H54 (cell line): ENCODE measurements at regions not wholly inside any gene's neighbourhood (a gene's known extent, or its start where the extent isn't known, plus 50 kb on each side); places are given as distances from the start of the nearest gene placed in this dataset.

Experiments
- DNase-seq: peaks from one replicate; pipeline ENCODE4 v3.0.0; 2011; ENCODE audit warnings: low spot score, mixed read lengths; ENCODE audit not compliant: insufficient read length
- FAIRE-seq: peaks from 3 replicates; lab custom pipeline; 2011; peaks lifted over from hg19 to GRCh38; lab: Jason Lieb, UNC
- POLR2A ChIP-seq: IDR thresholded peaks from 2 replicates; pipeline ENCODE4 v1.6.1; 2011; ENCODE audit warnings: low read depth, mild to moderate bottlenecking, low read length

DNA sequence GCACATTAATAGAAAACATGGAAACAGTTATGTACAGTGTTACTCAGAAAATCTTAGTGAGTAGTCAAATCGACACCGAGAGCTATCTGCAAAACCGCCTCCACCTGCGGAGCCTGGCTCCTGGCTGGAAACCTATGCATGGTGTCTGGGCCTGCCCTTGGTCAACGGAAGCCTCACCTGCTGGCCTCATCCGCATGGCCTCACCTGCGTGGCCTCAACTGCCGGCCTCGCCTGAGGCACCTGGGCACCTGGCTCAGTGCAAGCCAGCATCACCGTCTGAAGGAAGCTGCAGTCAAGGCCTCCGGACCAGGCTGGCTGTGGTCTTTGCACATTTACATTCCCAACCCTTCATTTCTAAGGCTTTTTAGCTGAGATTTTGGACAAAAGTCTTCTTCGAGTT lies 352.1 kb downstream of the POM121L12 start:
- no peak for TF ChIP-seq POLR2A
- no peak for DNase-seq
- no peak for FAIRE-seq

- no peak for FAIRE-seq
- no peak for TF ChIP-seq POLR2A
- no peak for DNase-seq
Observed at GRCh38 chr7:53397911-53398310, 362.5 kb downstream of the POM121L12 start.

GRCh38 chr7:53398566-53398965 lies 363.1 kb downstream of the POM121L12 start:
- FAIRE-seq: no peak
- no peak for TF ChIP-seq POLR2A
- DNase-seq: no peak

DNA sequence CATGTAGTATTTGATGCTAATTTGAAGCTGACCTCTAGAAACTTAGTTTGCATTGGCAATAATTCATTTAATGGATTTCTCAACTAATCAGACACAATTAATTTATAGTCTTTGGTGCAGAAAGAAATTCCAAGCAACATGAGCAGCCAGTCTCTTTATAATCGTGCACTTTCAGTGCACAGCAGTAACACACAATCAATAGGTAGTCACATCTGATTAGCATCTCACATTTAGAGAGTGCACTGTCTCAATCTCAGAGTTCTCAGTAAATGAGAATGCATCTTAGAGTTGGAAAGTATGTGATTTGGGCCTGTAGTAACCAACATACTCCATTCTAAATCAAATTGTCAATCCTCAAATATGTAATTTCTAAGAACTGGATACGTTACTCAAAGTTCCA lies 377.6 kb downstream of the POM121L12 start:
- FAIRE-seq (no peak), DNase-seq (no peak)
- no peak for TF ChIP-seq POLR2A

DNA sequence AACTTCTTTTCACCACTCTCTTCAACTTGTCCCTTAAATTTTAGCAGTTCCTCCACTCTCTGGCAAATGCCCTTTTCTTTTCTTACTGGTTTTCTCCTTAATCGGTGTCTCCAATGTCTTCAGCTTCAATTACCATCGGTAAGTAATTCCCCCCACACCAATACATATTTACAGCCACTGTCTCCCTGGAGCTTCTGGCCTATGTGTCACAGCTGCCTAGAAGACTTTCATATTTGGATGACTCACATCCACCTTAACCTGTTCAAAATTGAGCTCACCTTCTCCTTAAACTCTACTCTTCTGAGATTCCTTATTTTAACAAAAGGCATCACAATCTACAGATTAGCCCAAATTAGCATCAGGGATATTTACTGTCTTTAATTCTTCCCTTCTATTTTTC lies 380.4 kb downstream of the POM121L12 start:
- no peak for TF ChIP-seq POLR2A
- DNase-seq: no peak
- no peak for FAIRE-seq

DNA sequence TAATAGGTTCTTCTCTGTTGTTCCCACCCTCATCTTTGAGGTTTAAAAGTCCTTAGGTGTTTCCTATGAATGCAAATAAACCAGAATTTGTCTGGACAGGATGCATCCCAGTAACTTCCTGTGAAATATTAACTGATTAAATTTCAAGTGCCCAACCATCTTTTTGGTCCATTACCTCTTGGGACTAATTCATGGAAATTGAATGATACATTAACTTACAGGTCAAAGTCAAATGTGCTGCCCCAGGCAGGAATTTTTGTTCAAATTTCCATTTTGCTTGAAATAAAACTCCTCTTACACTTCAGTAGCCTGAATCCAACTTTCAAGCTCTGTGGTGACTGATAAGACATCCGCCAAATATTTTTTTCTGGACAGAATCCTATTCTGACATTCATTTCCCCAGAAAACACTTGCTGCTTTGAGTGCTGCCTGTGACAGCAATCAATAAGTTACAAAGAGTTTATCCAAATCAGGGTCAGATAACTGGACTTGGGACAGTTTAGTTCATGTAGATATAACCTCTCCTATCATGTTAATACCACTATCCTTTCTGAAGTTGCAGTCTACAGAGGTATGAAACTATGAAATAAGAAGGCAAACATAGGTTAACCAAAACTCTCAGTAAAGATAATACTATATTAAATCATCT lies 383.5 kb downstream of the POM121L12 start:
- FAIRE-seq: no peak
- DNase-seq: no peak
- TF ChIP-seq POLR2A: no peak

- FAIRE-seq: no peak
Observed at GRCh38 chr7:53420550-53420949, 385.1 kb downstream of the POM121L12 start.

DNA sequence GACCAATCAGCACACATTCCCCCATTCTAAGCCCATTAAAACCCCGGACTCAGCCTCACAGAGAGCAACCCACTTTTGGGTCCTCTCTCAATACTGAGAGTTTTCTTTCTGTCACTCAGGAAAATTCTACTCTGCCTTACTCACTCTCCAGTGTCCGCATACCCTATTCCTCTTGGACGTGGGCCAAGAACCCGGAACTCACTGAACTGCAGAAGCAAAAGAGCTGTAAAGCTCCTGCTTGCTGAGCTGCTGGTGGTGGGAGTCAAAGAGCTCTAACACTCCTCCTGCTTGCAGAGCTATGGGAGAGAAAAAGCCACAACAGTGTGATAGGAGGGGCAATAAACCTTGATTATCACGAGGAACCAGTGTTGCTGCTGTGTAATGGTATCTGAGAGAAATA lies 386.9 kb downstream of the POM121L12 start:
- DNase-seq: no peak
- TF ChIP-seq POLR2A: no peak
- FAIRE-seq: no peak

More at GRCh38 chr7:53420550-53420949, 385.1 kb downstream of the POM121L12 start:
- no peak for TF ChIP-seq POLR2A
- no peak for DNase-seq

DNA sequence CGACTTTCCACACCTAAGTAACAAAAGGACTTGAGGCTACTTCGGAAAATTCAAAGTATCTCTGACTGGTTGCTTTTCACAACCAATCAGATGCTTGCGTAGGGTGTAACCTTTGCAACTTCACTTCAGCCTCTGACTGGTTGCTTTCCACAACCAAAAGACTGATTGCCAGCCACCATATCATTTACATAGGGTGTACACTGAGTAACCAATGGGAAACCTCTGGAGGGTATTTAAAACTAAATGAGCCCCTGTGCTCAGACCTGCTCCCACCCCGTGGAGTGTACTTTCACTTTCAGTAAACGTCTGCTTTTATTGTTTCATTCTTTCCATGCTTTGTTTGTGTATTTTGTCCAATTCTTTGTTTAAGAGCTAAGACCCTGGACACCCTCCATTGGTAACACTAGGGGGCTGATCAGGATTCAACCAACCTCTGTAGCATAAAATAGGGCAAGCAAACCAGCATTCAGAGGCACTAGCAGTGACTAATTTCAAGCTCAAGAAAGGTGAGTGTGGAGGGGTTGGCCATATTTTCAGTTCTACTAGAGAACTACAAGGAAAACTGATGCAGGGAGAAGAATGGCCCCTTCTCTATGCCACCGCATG lies 390.8 kb downstream of the POM121L12 start:
- TF ChIP-seq POLR2A: no peak
- DNase-seq (no peak), FAIRE-seq (peak; percentile 67)

DNA sequence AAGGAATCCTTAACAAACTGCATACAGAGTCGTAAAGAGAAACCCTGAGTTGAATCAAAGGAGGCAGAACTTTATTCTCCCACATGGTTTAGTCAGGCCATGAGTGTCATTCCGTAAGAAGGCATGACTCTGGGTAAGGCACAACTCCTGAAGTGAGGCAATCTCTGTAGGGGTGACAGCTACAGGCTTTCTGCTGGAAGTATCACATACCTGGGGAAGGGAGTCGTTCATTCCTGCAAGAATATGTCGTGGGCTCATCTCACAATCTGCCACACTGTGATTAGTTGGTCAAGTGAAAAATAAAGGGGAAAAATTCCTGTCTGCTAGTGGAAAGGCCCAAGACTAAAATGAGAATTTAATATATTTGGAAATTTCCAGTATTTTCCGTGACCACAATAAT lies 392.6 kb downstream of the POM121L12 start:
- DNase-seq (no peak), FAIRE-seq (no peak)
- no peak for TF ChIP-seq POLR2A

- TF ChIP-seq POLR2A: no peak
Observed at GRCh38 chr7:53431901-53432300, 396.5 kb downstream of the POM121L12 start.

DNA sequence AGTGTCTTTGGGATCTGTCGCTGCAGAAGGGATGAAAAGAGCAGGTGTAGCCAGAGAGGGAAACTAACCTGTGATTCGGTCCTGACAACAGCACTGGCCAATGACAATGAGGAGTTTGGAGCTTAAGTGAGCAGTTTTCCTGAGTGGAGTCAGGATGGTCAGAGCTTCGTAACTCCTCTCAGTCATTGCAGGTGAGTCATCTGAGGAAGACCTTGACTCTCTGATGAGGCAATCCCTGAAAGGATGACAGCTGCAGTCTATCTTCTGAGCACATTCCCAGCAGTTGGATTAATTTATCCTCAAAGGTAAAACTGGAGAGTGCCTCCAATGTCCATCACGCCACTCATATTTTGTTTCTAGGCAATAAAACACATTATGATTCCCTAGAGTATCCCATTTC lies 401.9 kb downstream of the POM121L12 start:
- DNase-seq (no peak), FAIRE-seq (no peak)
- no peak for TF ChIP-seq POLR2A

More at GRCh38 chr7:53431901-53432300, 396.5 kb downstream of the POM121L12 start:
- FAIRE-seq (no peak), DNase-seq (no peak)

GRCh38 chr7:53446170-53446569 lies 410.7 kb downstream of the POM121L12 start:
- no peak for TF ChIP-seq POLR2A
- DNase-seq: no peak
- peak; percentile 45 for FAIRE-seq

DNA sequence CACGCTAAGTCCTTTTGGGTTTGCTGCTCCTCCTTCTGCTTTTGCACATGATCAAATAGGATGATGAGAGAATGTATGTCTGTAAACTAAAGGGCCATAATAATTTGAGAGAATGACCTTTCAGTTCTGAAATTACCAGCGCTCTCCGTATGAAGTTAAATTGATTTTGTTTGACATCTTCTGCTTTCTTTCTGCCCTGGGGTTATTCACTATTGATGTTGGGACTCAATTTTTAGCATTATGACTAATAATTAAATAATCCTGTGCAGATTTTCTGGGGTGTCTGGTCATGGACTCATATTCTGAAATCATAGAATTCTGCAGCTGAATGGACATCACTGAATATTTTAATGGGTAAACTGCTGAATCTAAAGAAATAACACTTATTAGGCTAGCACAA lies 423.2 kb downstream of the POM121L12 start:
- TF ChIP-seq POLR2A: no peak
- peak; percentile 30 for FAIRE-seq
- DNase-seq: no peak

DNA sequence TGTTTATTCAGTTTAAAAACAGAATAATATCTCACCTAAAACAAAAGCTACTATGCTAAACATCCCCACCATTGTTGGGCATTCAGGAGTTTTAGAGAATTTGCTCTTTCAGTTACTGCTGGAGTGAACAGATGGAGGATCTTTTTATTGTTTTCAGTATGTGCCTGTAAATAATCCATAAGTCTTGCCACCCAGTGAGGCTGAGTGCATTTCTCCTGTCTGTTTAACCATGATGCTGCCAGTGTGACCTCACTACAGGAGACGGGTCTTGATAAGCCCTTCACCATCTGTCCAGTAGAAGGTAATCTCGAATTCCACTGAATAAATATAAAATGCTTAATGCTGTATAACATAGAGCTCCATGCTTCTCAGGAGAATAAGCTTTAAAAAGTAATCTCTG lies 430.9 kb downstream of the POM121L12 start:
- no peak for TF ChIP-seq POLR2A
- FAIRE-seq (no peak), DNase-seq (no peak)

DNA sequence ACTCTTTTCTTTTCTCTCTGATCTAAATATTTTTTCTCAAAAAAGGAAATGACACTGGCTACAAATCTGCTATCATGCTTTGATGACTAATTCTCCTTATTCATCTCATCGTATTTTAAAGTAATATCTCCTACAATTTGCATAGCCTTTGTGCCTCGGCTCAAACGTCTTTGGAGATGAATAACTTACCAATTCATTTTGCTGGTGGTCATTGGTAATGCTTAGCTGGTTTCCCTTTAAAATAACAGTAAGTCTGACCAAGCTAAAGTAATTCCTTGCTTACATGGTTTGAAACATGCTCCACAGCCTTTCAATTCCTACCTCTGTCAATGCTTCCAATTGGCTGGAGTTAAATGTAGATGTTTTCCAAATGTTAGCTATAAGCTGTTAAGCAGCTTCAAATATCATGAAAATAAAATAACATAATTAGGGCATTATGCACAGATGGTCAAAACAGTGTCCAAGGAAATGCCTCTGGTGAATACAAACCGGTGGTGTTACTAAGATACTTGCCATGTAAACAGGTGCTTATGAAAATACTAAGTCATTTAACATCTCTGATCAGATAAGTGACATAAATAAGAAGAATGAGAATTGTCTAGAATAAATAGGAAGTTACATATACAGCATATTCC lies 435.0 kb downstream of the POM121L12 start:
- no peak for TF ChIP-seq POLR2A
- FAIRE-seq (peak; percentile 43), DNase-seq (no peak)
